ENCODE measurements at regions not wholly inside any gene's neighbourhood (a gene's known extent, or its start where the extent isn't known, plus 50 kb on each side); places are given as distances from the start of the nearest gene placed in this dataset.

GRCh38 chrX:134158821-134159512 is 78.0 kb upstream of the CCDC160 start:
- TF ChIP-seq CTCF (IDR thresholded peaks at IDR 0.05; ENCODE audit: insufficient read depth, low read depth, low read length): no peak
- DNase-seq (ENCODE audit: low read depth): no peak
- no peak overlapping the region for H3K4me3 ChIP-seq (ENCODE audit: low read depth, low read length)

GRCh38 chrX:134161162-134161561 is 75.8 kb upstream of the CCDC160 start:
- no peak overlapping the region for H3K4me3 ChIP-seq (ENCODE audit: low read depth, low read length)
- TF ChIP-seq CTCF (IDR thresholded peaks at IDR 0.05; ENCODE audit: insufficient read depth, low read depth, low read length): no peak
- DNase-seq (ENCODE audit: low read depth): no peak

GRCh38 chrX:134162032-134162431 is 75.0 kb upstream of the CCDC160 start:
- no peak for DNase-seq (ENCODE audit: low read depth)
- no peak overlapping the region for H3K4me3 ChIP-seq (ENCODE audit: low read depth, low read length)
- no peak for TF ChIP-seq CTCF (IDR thresholded peaks at IDR 0.05; ENCODE audit: insufficient read depth, low read depth, low read length)

DNA sequence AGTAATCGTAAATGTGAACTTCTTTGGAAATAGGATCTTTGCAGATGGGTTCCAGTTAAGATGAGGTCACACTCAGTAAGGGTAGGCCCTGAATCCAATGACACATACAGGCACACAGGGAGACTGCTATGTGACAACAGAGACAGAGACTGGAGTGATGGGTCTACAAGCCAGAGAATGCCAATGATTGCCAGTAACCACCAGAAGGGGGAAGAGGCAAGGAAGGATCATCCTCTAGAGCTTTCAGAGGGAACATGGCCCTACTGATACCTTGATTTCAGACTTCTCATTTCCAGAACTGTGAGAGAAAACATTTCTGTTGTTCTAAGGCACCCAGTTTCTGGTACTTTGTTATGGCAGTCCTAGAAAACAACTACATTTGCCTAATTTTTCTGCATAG is 73.1 kb upstream of the CCDC160 start:
- no peak overlapping the region for H3K4me3 ChIP-seq (ENCODE audit: low read depth, low read length)
- no peak for TF ChIP-seq CTCF (IDR thresholded peaks at IDR 0.05; ENCODE audit: insufficient read depth, low read depth, low read length)
- no peak for DNase-seq (ENCODE audit: low read depth)

- no peak for TF ChIP-seq CTCF (IDR thresholded peaks at IDR 0.05; ENCODE audit: insufficient read depth, low read depth, low read length)
- no peak overlapping the region for H3K4me3 ChIP-seq (ENCODE audit: low read depth, low read length)
- DNase-seq (ENCODE audit: low read depth): no peak
Measured at GRCh38 chrX:134167591-134168203, 69.3 kb upstream of the CCDC160 start.

- H3K4me3 ChIP-seq (ENCODE audit: low read depth, low read length): peak overlapping the region; percentile 52
- no peak for TF ChIP-seq CTCF (IDR thresholded peaks at IDR 0.05; ENCODE audit: insufficient read depth, low read depth, low read length)
- peak; percentile 0 for DNase-seq (ENCODE audit: low read depth)
Measured at GRCh38 chrX:134171661-134172587, 65.1 kb upstream of the CCDC160 start.

Data from fibroblast of villous mesenchyme (primary cell).